ENCODE measurements at regions not wholly inside any gene's neighbourhood (a gene's known extent, or its start where the extent isn't known, plus 50 kb on each side); places are given as distances from the start of the nearest gene placed in this dataset.
A peak's percentile ranks its signal among the peaks of the same experiment; 100 is the strongest.
"Not testable (repeated sequence)": the region's sequence is repeated elsewhere in the genome, so short reads cannot be mapped to it uniquely, and the experiment has no call there.

GRCh38 chr1:70720521-70720920 is 309.5 kb downstream of the CTH start:
- Histone ChIP-seq H3K9me3 (ENCODE audit: severe bottlenecking) (no peaks in the 10 kb centered on the region), H3K27me3 (ENCODE audit: insufficient read depth, low read depth, severe bottlenecking) (no peaks in the 10 kb centered on the region), H3K36me3 (no peaks in the 10 kb centered on the region), H3K4me3 (ENCODE audit: low read depth, low read length) (no peak overlapping the region), H3K27ac (no peak overlapping the region)
- no peak for TF ChIP-seq CTCF (IDR thresholded peaks at IDR 0.05; ENCODE audit: low read depth, low read length)
- DNase-seq = no peak

DNA sequence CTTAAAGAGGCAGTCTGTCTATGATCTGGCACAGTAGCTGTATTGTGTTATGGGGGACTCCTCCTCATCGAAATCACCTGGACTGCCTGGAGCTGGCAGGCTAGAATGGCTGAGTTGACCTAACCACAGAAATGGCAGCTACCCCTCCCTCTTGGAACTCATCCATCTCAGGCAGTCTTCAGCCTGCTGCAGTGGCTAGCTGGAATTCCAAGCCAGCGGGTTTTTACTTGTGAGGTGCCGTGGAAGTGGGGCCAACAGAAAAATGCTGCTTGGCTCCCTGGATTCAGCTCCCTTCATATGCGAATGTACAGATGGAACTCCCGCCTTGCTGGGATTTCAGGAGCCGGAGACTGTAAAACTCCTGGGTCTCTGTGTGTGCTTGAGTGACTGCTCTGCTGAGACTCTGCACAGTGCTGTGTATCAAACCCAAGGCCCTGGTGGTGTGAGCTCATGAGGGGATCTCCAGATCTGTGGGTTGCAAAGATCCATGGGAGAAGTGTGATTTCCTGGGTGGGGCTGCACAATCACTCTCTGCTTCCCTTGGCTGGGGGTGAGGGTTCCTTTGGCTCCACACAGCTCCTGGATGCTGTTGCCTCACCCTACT is 316.9 kb downstream of the CTH start:
- Histone ChIP-seq H3K27me3 (ENCODE audit: insufficient read depth, low read depth, severe bottlenecking) (no peaks in the 10 kb centered on the region), H3K9me3 (ENCODE audit: severe bottlenecking) (no peaks in the 10 kb centered on the region)

GRCh38 chr1:70736518-70736917 is 311.1 kb downstream of the PTGER3 start:
- H3K27ac ChIP-seq; H3K9me3 ChIP-seq (ENCODE audit: severe bottlenecking): not testable (repeated sequence)

More for the DNA sequence above, 316.9 kb downstream of the CTH start:
- H3K36me3 ChIP-seq = no peaks in the 10 kb centered on the region
- H3K27ac ChIP-seq = no peak overlapping the region
- no peak for DNase-seq
- no peak overlapping the region for H3K4me3 ChIP-seq (ENCODE audit: low read depth, low read length)
- no peak for TF ChIP-seq CTCF (IDR thresholded peaks at IDR 0.05; ENCODE audit: low read depth, low read length)

GRCh38 chr1:70737125-70737524 is 310.5 kb downstream of the PTGER3 start:
- Histone ChIP-seq H3K9me3 (ENCODE audit: severe bottlenecking) (peaks cover 3% of the 10 kb centered on the region), H3K27ac (no peak overlapping the region), H3K4me3 (ENCODE audit: low read depth, low read length) (no peak overlapping the region), H3K27me3 (ENCODE audit: insufficient read depth, low read depth, severe bottlenecking) (no peaks in the 10 kb centered on the region), H3K36me3 (no peaks in the 10 kb centered on the region)
- no peak for DNase-seq
- TF ChIP-seq CTCF (IDR thresholded peaks at IDR 0.05; ENCODE audit: low read depth, low read length) = no peak

More at GRCh38 chr1:70736518-70736917, 311.1 kb downstream of the PTGER3 start:
- DNase-seq; H3K4me3 ChIP-seq (ENCODE audit: low read depth, low read length); H3K27me3 ChIP-seq (ENCODE audit: insufficient read depth, low read depth, severe bottlenecking); H3K36me3 ChIP-seq: not testable (repeated sequence)

DNA sequence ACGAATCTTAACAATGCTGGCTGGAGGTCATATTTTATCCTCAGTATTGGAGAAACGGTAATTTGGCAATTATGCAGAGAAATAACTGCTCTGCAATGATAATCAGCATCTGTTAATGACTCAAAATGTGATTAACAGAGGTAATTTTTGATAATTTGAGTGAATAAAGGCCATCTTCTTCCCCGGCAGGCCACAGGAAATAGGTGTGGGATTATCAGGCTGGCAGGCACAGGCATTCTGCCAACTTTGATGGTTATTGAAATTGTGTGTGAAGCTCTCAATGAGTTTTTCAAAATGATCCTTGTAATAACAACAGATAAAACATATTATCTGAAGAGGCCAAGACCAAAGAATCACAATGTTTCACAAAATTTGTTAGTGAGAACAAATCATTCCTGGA is 309.0 kb downstream of the PTGER3 start:
- no peak for TF ChIP-seq CTCF (IDR thresholded peaks at IDR 0.05; ENCODE audit: low read depth, low read length)
- H3K4me3 ChIP-seq (ENCODE audit: low read depth, low read length) = no peak overlapping the region
- peaks cover 3% of the 10 kb centered on the region for H3K9me3 ChIP-seq (ENCODE audit: severe bottlenecking)
- H3K27me3 ChIP-seq (ENCODE audit: insufficient read depth, low read depth, severe bottlenecking) = no peaks in the 10 kb centered on the region
- no peak overlapping the region for H3K27ac ChIP-seq
- no peak for DNase-seq
- H3K36me3 ChIP-seq = no peaks in the 10 kb centered on the region

GRCh38 chr1:70745199-70745598 is 302.4 kb downstream of the PTGER3 start:
- H3K9me3 ChIP-seq (ENCODE audit: severe bottlenecking) = peaks cover 6% of the 10 kb centered on the region
- peak; percentile 45 for TF ChIP-seq CTCF (IDR thresholded peaks at IDR 0.05; ENCODE audit: low read depth, low read length)

DNA sequence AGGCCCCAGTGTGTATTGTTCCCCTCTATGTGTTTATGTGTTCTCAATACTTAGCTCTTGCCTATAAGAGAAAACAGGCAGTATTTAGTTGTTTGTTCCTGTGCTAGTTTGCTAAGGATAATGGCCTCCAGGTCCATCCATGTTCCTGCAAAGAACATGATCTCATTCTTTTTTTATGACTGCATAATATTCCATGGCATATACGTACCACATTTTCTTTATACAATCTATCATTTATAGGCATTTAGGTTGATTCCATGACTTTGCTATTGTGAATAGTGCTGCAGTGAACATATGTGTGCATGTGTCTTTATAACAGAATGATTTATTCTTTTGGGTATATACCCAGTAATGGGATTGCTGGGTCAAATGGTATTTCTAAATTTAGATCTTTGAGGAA is 301.6 kb downstream of the PTGER3 start:
- not testable (repeated sequence) for H3K27ac ChIP-seq

More at GRCh38 chr1:70745199-70745598, 302.4 kb downstream of the PTGER3 start:
- H3K36me3 ChIP-seq = no peaks in the 10 kb centered on the region
- H3K27me3 ChIP-seq (ENCODE audit: insufficient read depth, low read depth, severe bottlenecking) = no peaks in the 10 kb centered on the region
- H3K27ac ChIP-seq = no peak overlapping the region
- no peak overlapping the region for H3K4me3 ChIP-seq (ENCODE audit: low read depth, low read length)
- DNase-seq = no peak

GRCh38 chr1:70747123-70747522 is 300.5 kb downstream of the PTGER3 start:
- not testable (repeated sequence) for H3K27ac ChIP-seq; H3K9me3 ChIP-seq (ENCODE audit: severe bottlenecking); H3K27me3 ChIP-seq (ENCODE audit: insufficient read depth, low read depth, severe bottlenecking); DNase-seq; H3K4me3 ChIP-seq (ENCODE audit: low read depth, low read length); H3K36me3 ChIP-seq

More for the DNA sequence above, 301.6 kb downstream of the PTGER3 start:
- H3K9me3 ChIP-seq (ENCODE audit: severe bottlenecking); H3K4me3 ChIP-seq (ENCODE audit: low read depth, low read length); DNase-seq; H3K36me3 ChIP-seq; H3K27me3 ChIP-seq (ENCODE audit: insufficient read depth, low read depth, severe bottlenecking): not testable (repeated sequence)

- H3K9me3 ChIP-seq (ENCODE audit: severe bottlenecking); H3K36me3 ChIP-seq; H3K27me3 ChIP-seq (ENCODE audit: insufficient read depth, low read depth, severe bottlenecking); DNase-seq; H3K27ac ChIP-seq; H3K4me3 ChIP-seq (ENCODE audit: low read depth, low read length): not testable (repeated sequence)
Measured at GRCh38 chr1:70751676-70752287, 295.8 kb downstream of the PTGER3 start.
